ENCODE measurements at regions not wholly inside any gene's neighbourhood (a gene's known extent, or its start where the extent isn't known, plus 50 kb on each side); places are given as distances from the start of the nearest gene placed in this dataset.

- TF ChIP-seq CTCF (IDR thresholded peaks at IDR 0.05; ENCODE audit: insufficient read depth, low read depth, low read length) (no peak), EZH2 (IDR thresholded peaks at IDR 0.05; ENCODE audit: insufficient read depth, low read length) (no peak)
- FAIRE-seq: no peak
- H3K27me3 Mint-ChIP-seq (ENCODE audit: low read depth, unreplicated experiment): no peaks in the 10 kb centered on the region
- H2AFZ ChIP-seq (ENCODE audit: low read depth, low read length): no peak overlapping the region
- H3K36me3 ChIP-seq (ENCODE audit: insufficient read depth, low read length): no peaks in the 10 kb centered on the region
- H3K9me3 Mint-ChIP-seq (ENCODE audit: unreplicated experiment): no peaks in the 10 kb centered on the region
- no peaks in the 10 kb centered on the region for H3K27me3 ChIP-seq (ENCODE audit: insufficient read depth, low read length)
- no peak overlapping the region for H3K4me2 ChIP-seq (ENCODE audit: low read length)
- H3K27ac Mint-ChIP-seq (ENCODE audit: unreplicated experiment): peak overlapping the region; percentile 49
- peak; percentile 2 for DNase-seq (ENCODE audit: low read depth)
- no peak overlapping the region for H3K4me3 ChIP-seq (ENCODE audit: insufficient read depth, low read depth, low read length)
- H3K4me3 Mint-ChIP-seq (ENCODE audit: unreplicated experiment): no peak overlapping the region
- no peaks in the 10 kb centered on the region for H3K36me3 Mint-ChIP-seq (ENCODE audit: low read depth, unreplicated experiment)
- no peaks in the 10 kb centered on the region for H3K4me1 ChIP-seq (ENCODE audit: insufficient read depth, low read length)
- H3K9me3 ChIP-seq (ENCODE audit: insufficient read depth, low read depth, low read length): no peaks in the 10 kb centered on the region
- H3K79me2 ChIP-seq (ENCODE audit: insufficient read depth, low read length): no peaks in the 10 kb centered on the region
- H3K4me1 Mint-ChIP-seq (ENCODE audit: low read depth, unreplicated experiment): peaks cover 1% of the 10 kb centered on the region
- no peaks in the 10 kb centered on the region for H4K20me1 ChIP-seq (ENCODE audit: insufficient read depth, low read length)
- H3K27ac ChIP-seq (ENCODE audit: low read depth, low read length): no peak overlapping the region
- no peak overlapping the region for H3K9ac ChIP-seq (ENCODE audit: low read length)
These were observed 353.6 kb upstream of the FSIP2 start for GRCh38 chr2:185384822-185385560.

- Mint-ChIP-seq H3K4me3 (ENCODE audit: unreplicated experiment) (no peak overlapping the region), H3K36me3 (ENCODE audit: low read depth, unreplicated experiment) (no peaks in the 10 kb centered on the region), H3K27ac (ENCODE audit: unreplicated experiment) (no peak overlapping the region), H3K9me3 (ENCODE audit: unreplicated experiment) (no peaks in the 10 kb centered on the region), H3K27me3 (ENCODE audit: low read depth, unreplicated experiment) (no peaks in the 10 kb centered on the region), H3K4me1 (ENCODE audit: low read depth, unreplicated experiment) (peaks cover 3% of the 10 kb centered on the region)
- Histone ChIP-seq H3K9me3 (ENCODE audit: insufficient read depth, low read depth, low read length) (no peaks in the 10 kb centered on the region), H3K4me3 (ENCODE audit: insufficient read depth, low read depth, low read length) (no peak overlapping the region), H3K27me3 (ENCODE audit: insufficient read depth, low read length) (no peaks in the 10 kb centered on the region), H3K79me2 (ENCODE audit: insufficient read depth, low read length) (no peaks in the 10 kb centered on the region), H3K9ac (ENCODE audit: low read length) (no peak overlapping the region), H3K4me2 (ENCODE audit: low read length) (no peak overlapping the region), H3K27ac (ENCODE audit: low read depth, low read length) (no peak overlapping the region), H2AFZ (ENCODE audit: low read depth, low read length) (no peak overlapping the region), H3K36me3 (ENCODE audit: insufficient read depth, low read length) (no peaks in the 10 kb centered on the region), H3K4me1 (ENCODE audit: insufficient read depth, low read length) (no peaks in the 10 kb centered on the region), H4K20me1 (ENCODE audit: insufficient read depth, low read length) (no peaks in the 10 kb centered on the region)
- DNase-seq (ENCODE audit: low read depth) (no peak), FAIRE-seq (no peak)
- no peak for TF ChIP-seq CTCF (IDR thresholded peaks at IDR 0.05; ENCODE audit: insufficient read depth, low read depth, low read length)
- TF ChIP-seq EZH2 (IDR thresholded peaks at IDR 0.05; ENCODE audit: insufficient read depth, low read length): no peak
These were observed 350.4 kb upstream of the FSIP2 start for GRCh38 chr2:185388226-185388625.

- H3K9me3 Mint-ChIP-seq (ENCODE audit: unreplicated experiment): no peaks in the 10 kb centered on the region
- H3K27ac Mint-ChIP-seq (ENCODE audit: unreplicated experiment): no peak overlapping the region
- Histone ChIP-seq H3K4me1 (ENCODE audit: insufficient read depth, low read length) (no peaks in the 10 kb centered on the region), H2AFZ (ENCODE audit: low read depth, low read length) (no peak overlapping the region), H3K79me2 (ENCODE audit: insufficient read depth, low read length) (no peaks in the 10 kb centered on the region), H3K9me3 (ENCODE audit: insufficient read depth, low read depth, low read length) (peaks cover 1% of the 10 kb centered on the region), H3K4me2 (ENCODE audit: low read length) (no peak overlapping the region), H3K36me3 (ENCODE audit: insufficient read depth, low read length) (no peaks in the 10 kb centered on the region), H3K4me3 (ENCODE audit: insufficient read depth, low read depth, low read length) (no peak overlapping the region), H4K20me1 (ENCODE audit: insufficient read depth, low read length) (no peaks in the 10 kb centered on the region), H3K27me3 (ENCODE audit: insufficient read depth, low read length) (no peaks in the 10 kb centered on the region), H3K27ac (ENCODE audit: low read depth, low read length) (no peak overlapping the region), H3K9ac (ENCODE audit: low read length) (no peak overlapping the region)
- FAIRE-seq (no peak), DNase-seq (ENCODE audit: low read depth) (no peak)
- no peaks in the 10 kb centered on the region for H3K36me3 Mint-ChIP-seq (ENCODE audit: low read depth, unreplicated experiment)
- no peak overlapping the region for H3K4me3 Mint-ChIP-seq (ENCODE audit: unreplicated experiment)
- H3K27me3 Mint-ChIP-seq (ENCODE audit: low read depth, unreplicated experiment): no peaks in the 10 kb centered on the region
- TF ChIP-seq EZH2 (IDR thresholded peaks at IDR 0.05; ENCODE audit: insufficient read depth, low read length) (no peak), CTCF (IDR thresholded peaks at IDR 0.05; ENCODE audit: insufficient read depth, low read depth, low read length) (no peak)
- H3K4me1 Mint-ChIP-seq (ENCODE audit: low read depth, unreplicated experiment): peaks cover 3% of the 10 kb centered on the region
These were observed 347.1 kb upstream of the FSIP2 start for GRCh38 chr2:185391543-185391942.
